ENCODE measurements at regions not wholly inside any gene's neighbourhood (a gene's known extent, or its start where the extent isn't known, plus 50 kb on each side); places are given as distances from the start of the nearest gene placed in this dataset.

- Mint-ChIP-seq H3K27ac (no peak overlapping the region), H3K4me1 (peaks cover 23% of the 10 kb centered on the region)
Observed at GRCh38 chr3:110066206-110066605, 728.9 kb upstream of the DPPA4 start.

GRCh38 chr3:110067527-110067926, 730.2 kb upstream of the DPPA4 start:
- Mint-ChIP-seq H3K4me3 (no peak overlapping the region), H3K27ac (no peak overlapping the region), H3K9me3 (peaks cover 14% of the 10 kb centered on the region), H3K4me1 (peaks cover 30% of the 10 kb centered on the region), H3K36me3 (ENCODE audit: low read depth) (peaks cover 5% of the 10 kb centered on the region), H3K27me3 (no peaks in the 10 kb centered on the region)
- DNase-seq, result no peak
- ATAC-seq, result no peak

More at GRCh38 chr3:110066206-110066605, 728.9 kb upstream of the DPPA4 start:
- Mint-ChIP-seq H3K36me3 (ENCODE audit: low read depth) (no peaks in the 10 kb centered on the region), H3K27me3 (no peaks in the 10 kb centered on the region), H3K9me3 (peaks cover 5% of the 10 kb centered on the region), H3K4me3 (no peak overlapping the region)
- ATAC-seq (no peak), DNase-seq (no peak)

GRCh38 chr3:110069761-110070160, 732.4 kb upstream of the DPPA4 start:
- Mint-ChIP-seq H3K4me3 (peak overlapping the region; percentile 5), H3K27me3 (no peaks in the 10 kb centered on the region), H3K36me3 (ENCODE audit: low read depth) (peaks cover 5% of the 10 kb centered on the region), H3K9me3 (peaks cover 14% of the 10 kb centered on the region), H3K27ac (peak overlapping the region; percentile 76), H3K4me1 (peaks cover 28% of the 10 kb centered on the region)
- DNase-seq, result no peak
- peak; percentile 83 for ATAC-seq

- Mint-ChIP-seq H3K27me3 (no peaks in the 10 kb centered on the region), H3K27ac (peak overlapping the region; percentile 76), H3K4me1 (peaks cover 28% of the 10 kb centered on the region), H3K9me3 (peaks cover 14% of the 10 kb centered on the region), H3K4me3 (peak overlapping the region; percentile 5), H3K36me3 (ENCODE audit: low read depth) (peaks cover 5% of the 10 kb centered on the region)
- no peak for DNase-seq
- ATAC-seq, result peak; percentile 71
Observed at GRCh38 chr3:110070161-110070916, 733.0 kb upstream of the DPPA4 start.

- ATAC-seq (no peak), DNase-seq (no peak)
- Mint-ChIP-seq H3K36me3 (ENCODE audit: low read depth) (peaks cover 5% of the 10 kb centered on the region), H3K4me3 (no peak overlapping the region), H3K4me1 (peaks cover 26% of the 10 kb centered on the region), H3K27ac (no peak overlapping the region), H3K9me3 (peaks cover 9% of the 10 kb centered on the region), H3K27me3 (no peaks in the 10 kb centered on the region)
Observed at GRCh38 chr3:110074095-110074494, 736.7 kb upstream of the DPPA4 start.

- H3K36me3 Mint-ChIP-seq (ENCODE audit: low read depth), result no peaks in the 10 kb centered on the region
- H3K27me3 Mint-ChIP-seq, result no peaks in the 10 kb centered on the region
- H3K4me3 Mint-ChIP-seq, result no peak overlapping the region
- peaks cover under 1% of the 10 kb centered on the region for H3K9me3 Mint-ChIP-seq
- no peak overlapping the region for H3K27ac Mint-ChIP-seq
- no peaks in the 10 kb centered on the region for H3K4me1 Mint-ChIP-seq
- no peak for ATAC-seq
- DNase-seq, result no peak
Observed at GRCh38 chr3:110077093-110077492, 739.7 kb upstream of the DPPA4 start.

GRCh38 chr3:110093411-110093810, 756.1 kb upstream of the DPPA4 start:
- DNase-seq, result no peak

GRCh38 chr3:110093812-110094401, 756.6 kb upstream of the DPPA4 start:
- Mint-ChIP-seq H3K4me3 (no peak overlapping the region), H3K9me3 (peaks cover 9% of the 10 kb centered on the region), H3K27me3 (no peaks in the 10 kb centered on the region), H3K4me1 (no peaks in the 10 kb centered on the region), H3K27ac (no peak overlapping the region), H3K36me3 (ENCODE audit: low read depth) (no peaks in the 10 kb centered on the region)
- ATAC-seq (no peak), DNase-seq (no peak)

More at GRCh38 chr3:110093411-110093810, 756.1 kb upstream of the DPPA4 start:
- H3K4me1 Mint-ChIP-seq, result no peaks in the 10 kb centered on the region
- H3K27ac Mint-ChIP-seq, result no peak overlapping the region
- H3K9me3 Mint-ChIP-seq, result peaks cover 9% of the 10 kb centered on the region
- no peaks in the 10 kb centered on the region for H3K36me3 Mint-ChIP-seq (ENCODE audit: low read depth)
- no peak overlapping the region for H3K4me3 Mint-ChIP-seq
- no peaks in the 10 kb centered on the region for H3K27me3 Mint-ChIP-seq
- ATAC-seq, result no peak

GRCh38 chr3:110099711-110100110, 762.4 kb upstream of the DPPA4 start:
- H3K27ac Mint-ChIP-seq, result no peak overlapping the region
- H3K36me3 Mint-ChIP-seq (ENCODE audit: low read depth), result no peaks in the 10 kb centered on the region
- no peak overlapping the region for H3K4me3 Mint-ChIP-seq
- no peaks in the 10 kb centered on the region for H3K27me3 Mint-ChIP-seq
- H3K9me3 Mint-ChIP-seq, result peaks cover 9% of the 10 kb centered on the region
- no peak for DNase-seq
- H3K4me1 Mint-ChIP-seq, result peaks cover 1% of the 10 kb centered on the region
- no peak for ATAC-seq

- Mint-ChIP-seq H3K4me1 (peaks cover 1% of the 10 kb centered on the region), H3K4me3 (no peak overlapping the region), H3K36me3 (ENCODE audit: low read depth) (no peaks in the 10 kb centered on the region), H3K27ac (no peak overlapping the region), H3K27me3 (no peaks in the 10 kb centered on the region), H3K9me3 (peaks cover 9% of the 10 kb centered on the region)
- DNase-seq (no peak), ATAC-seq (no peak)
Observed at GRCh38 chr3:110101361-110101760, 764.0 kb upstream of the DPPA4 start.

GRCh38 chr3:110106805-110107204, 769.5 kb upstream of the DPPA4 start:
- Mint-ChIP-seq H3K4me3 (no peak overlapping the region), H3K36me3 (ENCODE audit: low read depth) (no peaks in the 10 kb centered on the region), H3K9me3 (no peaks in the 10 kb centered on the region), H3K27me3 (no peaks in the 10 kb centered on the region), H3K27ac (no peak overlapping the region), H3K4me1 (no peaks in the 10 kb centered on the region)
- ATAC-seq (no peak), DNase-seq (no peak)

GRCh38 chr3:110123946-110124345, 786.6 kb upstream of the DPPA4 start:
- Mint-ChIP-seq H3K4me1 (no peaks in the 10 kb centered on the region), H3K4me3 (no peak overlapping the region), H3K27ac (no peak overlapping the region), H3K9me3 (no peaks in the 10 kb centered on the region), H3K27me3 (no peaks in the 10 kb centered on the region), H3K36me3 (ENCODE audit: low read depth) (no peaks in the 10 kb centered on the region)
- no peak for DNase-seq
- ATAC-seq, result no peak

GRCh38 chr3:110126065-110126464, 788.7 kb upstream of the DPPA4 start:
- DNase-seq, result no peak
- no peak overlapping the region for H3K27ac Mint-ChIP-seq
- no peaks in the 10 kb centered on the region for H3K9me3 Mint-ChIP-seq
- no peak overlapping the region for H3K4me3 Mint-ChIP-seq
- no peaks in the 10 kb centered on the region for H3K36me3 Mint-ChIP-seq (ENCODE audit: low read depth)
- no peaks in the 10 kb centered on the region for H3K4me1 Mint-ChIP-seq
- ATAC-seq, result no peak
- no peaks in the 10 kb centered on the region for H3K27me3 Mint-ChIP-seq

- Mint-ChIP-seq H3K36me3 (ENCODE audit: low read depth) (no peaks in the 10 kb centered on the region), H3K27me3 (no peaks in the 10 kb centered on the region), H3K27ac (no peak overlapping the region), H3K4me3 (no peak overlapping the region), H3K9me3 (peaks cover 12% of the 10 kb centered on the region), H3K4me1 (no peaks in the 10 kb centered on the region)
- DNase-seq, result no peak
- ATAC-seq, result no peak
Observed at GRCh38 chr3:110133971-110134370, 796.6 kb upstream of the DPPA4 start.

GRCh38 chr3:110139048-110139447, 801.7 kb upstream of the DPPA4 start:
- Mint-ChIP-seq H3K4me1 (no peaks in the 10 kb centered on the region), H3K36me3 (ENCODE audit: low read depth) (no peaks in the 10 kb centered on the region), H3K4me3 (no peak overlapping the region), H3K27me3 (no peaks in the 10 kb centered on the region), H3K27ac (no peak overlapping the region), H3K9me3 (peaks cover 12% of the 10 kb centered on the region)
- ATAC-seq (no peak), DNase-seq (no peak)

Data from activated naive CD8-positive, alpha-beta T cell treated with anti-CD3 and anti-CD28 coated beads, Interleukin-2, amount 50 U/mL, for 24 hours (primary cell).